ENCODE measurements at regions not wholly inside any gene's neighbourhood (a gene's known extent, or its start where the extent isn't known, plus 50 kb on each side); places are given as distances from the start of the nearest gene placed in this dataset.
"Not testable (repeated sequence)": the region's sequence is repeated elsewhere in the genome, so short reads cannot be mapped to it uniquely, and the experiment has no call there.

- DNase-seq (ENCODE audit: low read depth) = no peak
These were observed 707.5 kb upstream of the FSHR start for GRCh38 chr2:49861821-49862220.

GRCh38 chr2:49860834-49861233 lies 706.5 kb upstream of the FSHR start:
- no peak for DNase-seq (ENCODE audit: low read depth)

- DNase-seq (ENCODE audit: low read depth) = no peak
These were observed 705.9 kb upstream of the FSHR start for GRCh38 chr2:49860170-49860569.

DNA sequence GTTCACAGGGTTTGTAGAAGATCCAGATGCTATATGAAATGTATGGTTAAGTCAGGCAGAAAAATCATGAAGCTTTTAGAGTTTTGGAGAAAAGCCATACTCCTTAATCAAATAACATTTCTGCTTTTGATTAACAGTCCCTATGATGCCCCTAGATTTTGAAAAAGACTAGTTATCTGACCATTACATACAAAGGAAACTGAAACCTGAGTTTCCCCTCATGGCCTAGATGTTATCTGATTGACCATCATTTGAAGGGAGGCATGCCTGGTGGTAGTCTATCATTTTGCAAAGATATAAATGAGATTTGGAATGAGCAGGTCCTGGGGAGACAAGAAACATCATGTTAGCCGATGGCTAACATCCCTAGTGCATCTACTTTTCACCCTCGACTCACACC lies 704.3 kb upstream of the FSHR start:
- no peak for DNase-seq (ENCODE audit: low read depth)

DNA sequence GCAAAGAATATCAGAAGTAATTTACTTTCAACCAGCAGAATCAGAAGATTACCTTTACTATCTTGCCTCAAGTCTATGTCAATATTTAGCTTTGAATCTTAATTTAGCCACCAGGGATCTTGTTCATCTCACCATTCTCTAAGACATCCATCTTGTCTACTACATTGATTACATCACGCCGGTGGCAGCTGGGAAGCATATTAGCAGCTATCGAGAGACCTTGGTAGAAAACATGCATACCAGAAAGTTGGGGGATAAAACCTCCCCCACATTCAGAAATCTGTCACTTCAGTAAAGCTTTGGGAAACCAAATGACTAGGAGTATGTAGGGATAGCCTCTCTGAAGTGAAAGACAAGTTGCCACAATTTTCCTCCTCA lies 703.8 kb upstream of the FSHR start:
- DNase-seq (ENCODE audit: low read depth) = no peak

DNA sequence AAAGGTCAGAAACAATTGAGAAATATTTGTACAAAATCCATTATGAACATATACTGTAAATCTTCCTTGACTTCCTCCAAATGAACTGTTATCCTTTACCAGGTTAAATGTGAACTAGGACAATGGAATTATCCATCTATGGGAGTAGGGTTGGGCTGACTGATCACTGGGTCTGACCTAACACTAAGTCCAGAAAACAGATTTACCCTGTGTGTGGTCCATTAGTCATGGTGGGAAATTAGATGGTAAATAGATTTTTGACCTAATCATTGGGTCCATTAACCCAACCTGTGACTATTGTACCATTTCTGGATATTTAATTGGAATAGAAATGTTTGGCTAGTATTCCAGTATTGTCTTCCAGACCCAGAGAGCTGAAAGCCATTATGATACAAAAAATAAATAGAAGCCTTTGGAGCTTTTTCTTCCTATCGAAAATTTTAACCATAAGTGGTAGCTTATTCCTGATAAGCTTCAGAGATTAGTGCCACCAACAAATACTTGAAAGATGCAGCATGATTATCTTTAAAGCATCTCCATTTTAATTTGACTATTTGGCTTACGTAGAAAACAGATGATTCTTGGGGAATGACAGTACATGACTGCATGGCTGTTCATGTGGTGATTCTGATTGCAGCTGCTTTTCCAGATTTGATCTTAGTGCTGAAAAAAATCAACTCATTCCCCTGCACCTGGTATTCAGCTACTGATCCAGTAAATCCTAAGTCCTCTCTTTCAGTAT lies 703.2 kb upstream of the FSHR start:
- no peak for DNase-seq (ENCODE audit: low read depth)

DNA sequence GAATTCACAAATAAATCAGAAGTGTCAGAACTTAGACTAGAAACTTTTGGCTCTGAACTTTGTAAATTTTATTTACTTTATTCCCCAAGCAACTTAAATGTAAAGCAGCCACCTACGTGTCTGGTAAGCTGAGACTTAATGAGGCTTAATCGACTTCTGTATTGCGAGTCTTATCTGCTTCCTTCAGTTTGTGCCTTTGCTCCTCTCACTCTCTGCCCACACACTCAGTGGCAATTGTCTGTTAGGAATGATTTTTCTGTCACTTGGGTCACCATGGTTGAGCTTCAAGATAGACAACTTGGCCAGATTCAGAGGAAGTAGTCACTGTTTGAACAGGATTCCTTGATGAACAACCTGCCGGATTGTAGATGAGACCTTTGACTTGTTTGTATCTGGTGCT lies 691.4 kb upstream of the FSHR start:
- DNase-seq (ENCODE audit: low read depth) = no peak

DNA sequence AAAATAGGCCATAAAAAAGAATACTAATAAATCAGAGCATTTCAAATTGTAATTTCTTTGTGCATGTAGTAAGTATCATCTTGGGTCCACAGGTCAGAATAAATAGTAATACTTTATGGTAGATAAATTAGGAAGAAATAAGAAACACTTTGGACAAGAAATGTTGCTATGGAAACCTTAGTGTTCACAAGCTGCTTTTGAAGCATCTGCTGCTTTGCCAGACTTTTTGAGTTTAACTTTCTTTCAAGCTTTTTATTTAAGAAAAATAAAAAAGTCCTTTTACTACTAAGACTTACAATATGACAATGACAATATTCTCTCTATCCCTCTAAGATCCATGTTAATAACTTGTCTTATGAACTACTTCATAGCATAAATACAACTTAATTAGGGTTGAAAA lies 690.7 kb upstream of the FSHR start:
- DNase-seq (ENCODE audit: low read depth) = no peak

- DNase-seq (ENCODE audit: low read depth) = not testable (repeated sequence)
These were observed 689.8 kb upstream of the FSHR start for GRCh38 chr2:49844113-49844512.

- DNase-seq (ENCODE audit: low read depth) = no peak
These were observed 689.0 kb upstream of the FSHR start for GRCh38 chr2:49843314-49843713.

GRCh38 chr2:49840428-49840975 lies 686.2 kb upstream of the FSHR start:
- DNase-seq (ENCODE audit: low read depth) = no peak

DNA sequence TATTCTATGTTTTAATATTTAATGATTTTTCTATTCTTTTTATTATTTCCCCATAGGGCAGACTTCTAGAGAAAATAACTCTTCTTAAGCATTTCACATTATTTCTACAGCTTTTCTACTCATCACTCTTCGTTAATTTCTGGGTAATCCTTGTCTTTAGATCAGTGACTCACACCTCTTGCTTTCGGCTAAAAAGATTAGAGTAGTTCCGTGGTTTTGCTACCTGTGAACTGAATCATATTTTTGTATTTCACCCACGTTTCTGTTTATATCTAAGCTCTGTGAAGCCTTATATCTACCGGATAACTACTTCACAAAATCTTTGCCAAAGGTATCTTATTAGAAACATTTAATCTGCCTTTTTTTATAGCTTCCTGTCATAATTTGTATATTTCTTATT lies 685.5 kb upstream of the FSHR start:
- no peak for DNase-seq (ENCODE audit: low read depth)

DNA sequence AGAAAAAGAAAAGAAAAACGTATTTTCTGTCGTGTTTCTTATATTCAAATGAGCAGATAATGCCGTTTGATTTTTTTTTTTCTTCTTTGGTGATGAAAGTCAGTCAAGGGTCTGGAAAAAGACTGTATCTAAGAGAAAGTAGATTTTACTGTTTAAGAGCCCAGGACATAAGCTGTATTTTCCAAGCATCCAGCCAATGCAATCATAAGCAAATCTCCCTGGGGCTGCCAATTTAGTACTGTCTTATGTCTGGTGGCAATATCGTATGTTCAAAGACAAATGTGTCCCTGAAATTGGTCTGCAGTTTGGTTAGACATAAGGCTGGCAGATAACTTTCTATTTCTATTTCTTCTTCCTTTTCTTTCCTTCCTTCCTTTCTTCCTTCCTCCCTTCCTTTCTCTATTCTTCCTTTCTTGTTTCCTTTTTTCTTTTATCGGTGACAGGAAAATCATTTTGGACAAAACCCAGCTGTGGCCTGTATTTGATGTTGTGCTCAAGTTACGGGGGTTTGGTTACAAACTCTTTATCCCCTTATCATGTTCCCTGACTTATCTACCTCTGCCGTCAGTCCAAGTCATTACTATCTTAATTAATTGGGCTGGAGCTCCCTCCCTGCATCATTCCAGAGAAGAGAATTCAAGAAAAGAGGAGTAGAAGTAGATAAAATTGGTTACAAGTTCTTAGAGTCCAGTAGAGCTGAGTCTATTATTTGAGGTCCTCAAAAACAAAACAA lies 683.4 kb upstream of the FSHR start:
- DNase-seq (ENCODE audit: low read depth) = no peak

- DNase-seq (ENCODE audit: low read depth) = no peak
These were observed 681.7 kb upstream of the FSHR start for GRCh38 chr2:49836017-49836416.

- DNase-seq (ENCODE audit: low read depth) = no peak
These were observed 680.1 kb upstream of the FSHR start for GRCh38 chr2:49834433-49834832.

DNA sequence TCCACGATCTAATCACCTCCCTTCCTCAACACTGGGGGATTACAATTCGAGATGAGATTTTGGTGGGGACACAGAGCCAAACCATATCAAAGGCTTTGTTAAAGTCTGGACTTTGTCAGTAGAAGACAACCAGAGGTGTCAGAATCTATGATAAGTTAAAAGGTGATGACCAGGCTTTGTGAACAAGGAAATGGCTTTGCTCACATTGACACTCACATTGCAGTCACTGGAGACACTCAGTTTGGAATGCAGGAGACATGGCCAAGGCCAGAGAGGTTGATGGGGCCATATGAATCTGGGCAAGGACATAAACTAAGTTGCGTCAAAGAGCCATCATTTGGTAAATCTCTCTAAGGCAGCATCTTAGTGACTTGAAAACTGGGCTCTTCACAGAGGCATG lies 678.2 kb upstream of the FSHR start:
- no peak for DNase-seq (ENCODE audit: low read depth)

GRCh38 chr2:49831698-49832367 lies 677.5 kb upstream of the FSHR start:
- no peak for DNase-seq (ENCODE audit: low read depth)

DNA sequence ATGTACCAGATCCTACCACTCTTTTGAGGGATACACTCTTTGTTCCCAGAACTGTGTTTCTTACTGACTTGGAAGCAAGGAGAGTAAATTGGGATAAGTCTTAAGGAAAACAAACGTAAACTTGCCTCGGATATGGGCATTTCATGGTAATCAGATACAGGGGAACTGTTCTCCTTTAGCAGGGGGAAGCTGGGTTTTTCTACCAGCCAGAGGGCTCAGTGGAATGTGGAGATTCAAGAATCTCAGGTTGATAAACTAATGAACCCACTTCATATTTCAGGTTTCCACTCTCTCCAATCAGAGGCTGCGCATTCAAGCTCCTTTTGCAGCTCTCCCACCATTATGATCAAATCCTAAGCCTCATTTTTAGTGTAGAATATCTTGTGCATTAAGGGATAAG lies 676.5 kb upstream of the FSHR start:
- no peak for DNase-seq (ENCODE audit: low read depth)

DNA sequence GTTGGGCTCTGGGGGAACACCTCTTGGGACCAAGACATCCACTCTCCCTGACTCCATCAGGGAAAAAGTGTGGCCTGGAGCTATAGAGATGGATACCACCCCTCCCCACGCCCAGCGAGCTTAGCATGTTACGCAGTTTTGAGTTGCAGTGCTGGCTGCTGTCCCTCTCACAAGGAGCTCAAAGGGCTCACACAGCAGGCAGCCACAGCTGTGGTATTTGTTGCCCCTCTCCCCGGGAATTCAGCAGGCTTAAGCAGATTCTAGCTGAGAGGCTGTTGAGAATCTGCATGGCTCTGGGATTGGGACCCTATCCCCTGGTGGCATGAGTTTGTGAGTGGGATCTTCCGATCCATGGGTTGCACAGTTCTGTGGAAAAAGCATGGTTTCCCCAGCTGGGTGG lies 673.1 kb upstream of the FSHR start:
- no peak for DNase-seq (ENCODE audit: low read depth)

- no peak for DNase-seq (ENCODE audit: low read depth)
These were observed 658.9 kb upstream of the FSHR start for GRCh38 chr2:49813208-49813607.

GRCh38 chr2:49812730-49813129 lies 658.4 kb upstream of the FSHR start:
- DNase-seq (ENCODE audit: low read depth) = no peak

DNA sequence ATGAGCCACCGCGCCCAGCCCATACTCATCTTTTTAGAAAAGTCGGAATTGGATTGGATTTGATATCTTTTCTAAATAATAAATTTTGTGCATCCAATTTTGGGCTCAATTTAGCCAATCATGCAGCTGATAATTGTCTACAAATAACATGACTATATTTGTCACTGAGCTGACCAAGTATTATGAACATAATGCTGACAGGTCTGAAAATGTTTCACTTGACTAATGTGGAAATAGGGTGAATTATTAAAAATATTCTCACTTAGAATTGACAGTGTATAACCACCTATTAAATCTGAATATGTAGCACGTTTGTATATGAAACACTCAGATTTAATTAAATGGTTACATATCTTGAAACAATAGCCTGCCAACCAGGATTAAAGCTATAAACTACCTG lies 657.2 kb upstream of the FSHR start:
- DNase-seq (ENCODE audit: low read depth) = no peak
